Thyroid gland (tissue), 4 donors: ENCODE measurements at regions not wholly inside any gene's neighbourhood (a gene's known extent, or its start where the extent isn't known, plus 50 kb on each side); places are given as distances from the start of the nearest gene placed in this dataset.

ENCODE experiments used
- DNase-seq, 2 donors: peaks; one replicate each; pipeline ENCODE4 v3.0.0-alpha.2; 2019
- H3K27ac ChIP-seq, 3 donors: fragments of 200-600 bp; sonication (generic); 1 replicate in 2 of 3; 2 replicates in 1 of 3; pipeline ENCODE4 v1.5.1; 2016 to 2019; ENCODE audit warnings: mild to moderate bottlenecking in 1 of 3, moderate library complexity in 1 of 3
- H3K27me3 ChIP-seq: fragments of 200-600 bp; sonication (generic); one replicate; pipeline ENCODE4 v1.5.1; 2019
- H3K36me3 ChIP-seq, 2 donors: fragments of 200-600 bp; sonication (generic); one replicate each; pipeline ENCODE4 v1.5.1; 2016 to 2019
- H3K4me1 ChIP-seq, 2 donors: fragments of 200-600 bp; sonication (generic); one replicate each; pipeline ENCODE4 v1.5.1; 2017 to 2019
- H3K4me3 ChIP-seq, 3 donors: fragments of 200-600 bp; sonication (generic); replicated peaks in 1 of 3; 1 replicate in 2 of 3; 2 replicates in 1 of 3; pipeline ENCODE4 v1.5.1; 2016; ENCODE audit warnings: mild to moderate bottlenecking in 1 of 3
- H3K9me3 ChIP-seq: fragments of 200-600 bp; sonication (generic); one replicate; pipeline ENCODE4 v1.5.1; 2017
- CTCF ChIP-seq, 6 experiments: fragments of 200-600 bp in 3 of 6; fragments of 450-650 bp in 3 of 6; sonication (generic) in 3 of 6; IDR thresholded peaks; one replicate each; pipeline ENCODE4 v1.5.1; 2016 to 2019; ENCODE audit warnings: antibody characterized with exemption in 6 of 6, mild to moderate bottlenecking in 2 of 6, inconsistent platforms in 1 of 6, moderate library complexity in 1 of 6
- POLR2A ChIP-seq, 2 donors: fragments of 450-650 bp; IDR thresholded peaks; one replicate each; pipeline ENCODE4 v1.6.1; 2017; ENCODE audit warnings: antibody characterized with exemption in 2 of 2, mild to moderate bottlenecking in 2 of 2, moderate library complexity in 1 of 2
- WGBS, 2 donors: methylation state at CpG; one replicate each; pipeline ENCODE4 v1.1.5; 2017; 5-methylcytosine and 5-hydroxymethylcytosine counted together
- intact Hi-C: fragments of 100-400 bp; cut with DNase I; formaldehyde crosslinking; loops from one replicate; pipeline ENCODE4 v1.15.1; 2023

GRCh38 chr16:86697715-86698114 lies 119.4 kb downstream of the FOXL1 start:
- H3K9me3 ChIP-seq = no peaks in the 10 kb centered on the region
- no peak for TF ChIP-seq CTCF (IDR thresholded peaks at IDR 0.05)
- TF ChIP-seq POLR2A (IDR thresholded peaks at IDR 0.05) = no peak
- no peak overlapping the region for H3K4me3 ChIP-seq
- no peaks in the 10 kb centered on the region for H3K36me3 ChIP-seq
- no peak overlapping the region for H3K27ac ChIP-seq
- 12 to 13% methylated on average over 3 of the region's 3 CpGs for WGBS, 2 donors
- no peak for DNase-seq
- no peaks in the 10 kb centered on the region for H3K4me1 ChIP-seq
- intact Hi-C loops = no loop called here
- no peaks in the 10 kb centered on the region for H3K27me3 ChIP-seq

- H3K27me3 ChIP-seq = no peaks in the 10 kb centered on the region
- TF ChIP-seq POLR2A (IDR thresholded peaks at IDR 0.05) (no peak), CTCF (IDR thresholded peaks at IDR 0.05) (no peak)
- WGBS, 2 donors = 87 to 88% methylated on average over 25 of the region's 28 CpGs
- no peaks in the 10 kb centered on the region for H3K36me3 ChIP-seq
- no peak overlapping the region for H3K27ac ChIP-seq
- no peak for DNase-seq
- intact Hi-C loops = no loop called here
- no peaks in the 10 kb centered on the region for H3K9me3 ChIP-seq
- H3K4me1 ChIP-seq = no peaks in the 10 kb centered on the region
- H3K4me3 ChIP-seq = no peak overlapping the region
Measured at GRCh38 chr16:86700046-86700945, 121.9 kb downstream of the FOXL1 start.

- DNase-seq = no peak
- Histone ChIP-seq H3K4me1 (no peaks in the 10 kb centered on the region), H3K9me3 (no peaks in the 10 kb centered on the region), H3K4me3 (no peak overlapping the region), H3K36me3 (no peaks in the 10 kb centered on the region), H3K27me3 (no peaks in the 10 kb centered on the region), H3K27ac (no peak overlapping the region)
- intact Hi-C loops = no loop called here
- WGBS, 2 donors = 96% methylated on average over 29 to 30 of the region's 30 CpGs
- TF ChIP-seq CTCF (IDR thresholded peaks at IDR 0.05) (no peak), POLR2A (IDR thresholded peaks at IDR 0.05) (no peak)
Measured at GRCh38 chr16:86701286-86701975, 123.1 kb downstream of the FOXL1 start.

- DNase-seq = no peak
- H3K4me3 ChIP-seq = no peak overlapping the region
- H3K9me3 ChIP-seq = no peaks in the 10 kb centered on the region
- no peaks in the 10 kb centered on the region for H3K4me1 ChIP-seq
- H3K36me3 ChIP-seq = no peaks in the 10 kb centered on the region
- WGBS, 2 donors = 79 to 89% methylated on average over 6 of the region's 6 CpGs
- H3K27ac ChIP-seq = no peak overlapping the region
- intact Hi-C loops = no loop called here
- TF ChIP-seq CTCF (IDR thresholded peaks at IDR 0.05) = no peak
- TF ChIP-seq POLR2A (IDR thresholded peaks at IDR 0.05) = no peak
- H3K27me3 ChIP-seq = no peaks in the 10 kb centered on the region
Measured at GRCh38 chr16:86702824-86703588, 124.7 kb downstream of the FOXL1 start.
